KMS-11 (cell line): ENCODE measurements at regions not wholly inside any gene's neighbourhood (a gene's known extent, or its start where the extent isn't known, plus 50 kb on each side); places are given as distances from the start of the nearest gene placed in this dataset.

Source experiments
- H2AFZ ChIP-seq: fragments of 200-600 bp; sonication (generic); 2 replicates; pipeline ENCODE4 v1.6.1; 2016; ENCODE audit warnings: antibody characterized with exemption, mixed run types, low read depth
- H3K27ac ChIP-seq: fragments of 200-600 bp; sonication (generic); 2 replicates; pipeline ENCODE4 v1.6.1; 2016; ENCODE audit warnings: mild to moderate bottlenecking, mixed run types
- H3K27me3 ChIP-seq: fragments of 200-600 bp; sonication (generic); 2 replicates; pipeline ENCODE4 v1.6.1; 2017; ENCODE audit warnings: mild to moderate bottlenecking, low read depth, mixed run types, moderate library complexity; ENCODE audit not compliant: insufficient read depth
- H3K36me3 ChIP-seq: fragments of 200-600 bp; sonication (generic); 2 replicates; pipeline ENCODE4 v1.6.1; 2017; ENCODE audit warnings: mild to moderate bottlenecking, mixed run types; ENCODE audit not compliant: insufficient read depth
- H3K4me1 ChIP-seq: fragments of 200-600 bp; sonication (generic); 2 replicates; pipeline ENCODE4 v1.6.1; 2016; ENCODE audit warnings: mild to moderate bottlenecking, low read depth, mixed run types; ENCODE audit not compliant: poor library complexity, severe bottlenecking
- H3K4me2 ChIP-seq: fragments of 200-600 bp; sonication (generic); 2 replicates; pipeline ENCODE4 v1.7.0; 2016; ENCODE audit warnings: mild to moderate bottlenecking, mixed run types
- H3K4me3 ChIP-seq: fragments of 200-600 bp; sonication (generic); IDR thresholded peaks from 2 replicates; pipeline ENCODE4 v1.6.1; 2017; ENCODE audit warnings: low read depth, low read length, mixed read lengths; ENCODE audit not compliant: insufficient read depth
- H3K79me2 ChIP-seq: fragments of 200-600 bp; sonication (generic); 2 replicates; pipeline ENCODE4 v1.6.1; 2016; ENCODE audit warnings: low read depth, mixed run types; ENCODE audit not compliant: insufficient read depth
- H3K9ac ChIP-seq: fragments of 200-600 bp; sonication (generic); 2 replicates; pipeline ENCODE4 v1.6.1; 2016; ENCODE audit warnings: mild to moderate bottlenecking, mixed run types
- H4K20me1 ChIP-seq: fragments of 200-600 bp; sonication (generic); 2 replicates; pipeline ENCODE4 v1.6.1; 2016; ENCODE audit warnings: mild to moderate bottlenecking, mixed run types; ENCODE audit not compliant: insufficient read depth
- CTCF ChIP-seq: fragments of 200-600 bp; sonication (generic); conservative IDR thresholded peaks from 2 replicates; pipeline ENCODE4 v1.6.1; 2017; ENCODE audit warnings: low read depth, mild to moderate bottlenecking, antibody characterized with exemption, low read length, moderate library complexity, mixed read lengths

GRCh38 chr10:8136736-8137135 is 82.2 kb downstream of the GATA3 start:
- Histone ChIP-seq H2AFZ (no peak overlapping the region), H3K4me1 (peaks cover 38% of the 10 kb centered on the region), H3K36me3 (no peaks in the 10 kb centered on the region), H3K4me3 (no peak overlapping the region), H3K9ac (no peak overlapping the region), H3K4me2 (no peak overlapping the region), H3K27ac (no peak overlapping the region), H3K79me2 (no peaks in the 10 kb centered on the region), H4K20me1 (no peaks in the 10 kb centered on the region), H3K27me3 (peaks cover 16% of the 10 kb centered on the region; the same call in 1 of the 2 replicates)
- TF ChIP-seq CTCF, result no peak

- Histone ChIP-seq H3K27me3 (peaks cover 11% of the 10 kb centered on the region; the same call in 1 of the 2 replicates), H3K9ac (no peak overlapping the region), H2AFZ (no peak overlapping the region), H3K4me1 (peaks cover 36% of the 10 kb centered on the region), H3K27ac (no peak overlapping the region), H3K36me3 (no peaks in the 10 kb centered on the region), H3K79me2 (no peaks in the 10 kb centered on the region), H4K20me1 (no peaks in the 10 kb centered on the region), H3K4me3 (no peak overlapping the region), H3K4me2 (no peak overlapping the region)
- TF ChIP-seq CTCF, result no peak
These were observed 82.8 kb downstream of the GATA3 start for GRCh38 chr10:8137272-8137681.

- H3K4me2 ChIP-seq, result no peak overlapping the region
- no peaks in the 10 kb centered on the region for H3K36me3 ChIP-seq
- H3K4me1 ChIP-seq, result peaks cover 32% of the 10 kb centered on the region
- H3K4me3 ChIP-seq, result no peak overlapping the region
- H3K9ac ChIP-seq, result no peak overlapping the region
- TF ChIP-seq CTCF, result no peak
- no peaks in the 10 kb centered on the region for H4K20me1 ChIP-seq
- no peak overlapping the region for H3K27ac ChIP-seq
- peaks cover 9% of the 10 kb centered on the region; the same call in 1 of the 2 replicates for H3K27me3 ChIP-seq
- H2AFZ ChIP-seq, result no peak overlapping the region
- H3K79me2 ChIP-seq, result no peaks in the 10 kb centered on the region
These were observed 83.2 kb downstream of the GATA3 start for GRCh38 chr10:8137726-8138125.

GRCh38 chr10:8138471-8138870 is 84.0 kb downstream of the GATA3 start:
- peaks cover 9% of the 10 kb centered on the region; the same call in 1 of the 2 replicates for H3K27me3 ChIP-seq

More at GRCh38 chr10:8138471-8138870, 84.0 kb downstream of the GATA3 start:
- Histone ChIP-seq H3K9ac (no peak overlapping the region), H3K27ac (no peak overlapping the region), H3K4me3 (no peak overlapping the region), H3K79me2 (no peaks in the 10 kb centered on the region), H4K20me1 (no peaks in the 10 kb centered on the region), H3K4me2 (no peak overlapping the region), H2AFZ (no peak overlapping the region), H3K4me1 (peaks cover 24% of the 10 kb centered on the region), H3K36me3 (no peaks in the 10 kb centered on the region)
- TF ChIP-seq CTCF, result no peak
